ENCODE measurements at regions not wholly inside any gene's neighbourhood (a gene's known extent, or its start where the extent isn't known, plus 50 kb on each side); places are given as distances from the start of the nearest gene placed in this dataset.

DNA sequence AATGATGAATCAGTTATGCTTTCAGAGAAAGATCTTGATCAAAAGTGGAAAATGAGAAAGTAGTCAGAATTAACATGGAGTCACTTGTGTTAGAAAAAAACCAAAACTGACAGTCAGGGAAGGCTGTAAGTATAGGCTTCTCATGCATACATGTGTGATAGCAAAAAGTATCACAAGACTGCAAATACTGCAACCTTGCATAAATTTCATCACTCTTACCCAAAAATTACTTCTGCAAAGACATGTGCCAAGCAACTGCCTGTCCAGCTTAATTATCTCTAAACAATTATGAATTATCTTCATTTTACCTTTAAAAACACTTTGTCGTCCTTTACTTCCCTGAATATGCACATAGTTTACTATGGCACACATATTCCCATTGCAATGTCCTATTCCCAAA lies 2466.4 kb upstream of the PCDH20 start:
- TF ChIP-seq ZNF274 (IDR thresholded peaks at IDR 0.05; ENCODE audit: low read depth, low read length) (no peak), YY1 (IDR thresholded peaks at IDR 0.05; ENCODE audit: insufficient read depth, insufficient read length) (no peak), SUZ12 (IDR thresholded peaks at IDR 0.05; ENCODE audit: extremely low read depth, insufficient read depth, insufficient read length) (no peak)
